ENCODE measurements at regions not wholly inside any gene's neighbourhood (a gene's known extent, or its start where the extent isn't known, plus 50 kb on each side); places are given as distances from the start of the nearest gene placed in this dataset.
"Not testable (repeated sequence)": the region's sequence is repeated elsewhere in the genome, so short reads cannot be mapped to it uniquely, and the experiment has no call there.

DNA sequence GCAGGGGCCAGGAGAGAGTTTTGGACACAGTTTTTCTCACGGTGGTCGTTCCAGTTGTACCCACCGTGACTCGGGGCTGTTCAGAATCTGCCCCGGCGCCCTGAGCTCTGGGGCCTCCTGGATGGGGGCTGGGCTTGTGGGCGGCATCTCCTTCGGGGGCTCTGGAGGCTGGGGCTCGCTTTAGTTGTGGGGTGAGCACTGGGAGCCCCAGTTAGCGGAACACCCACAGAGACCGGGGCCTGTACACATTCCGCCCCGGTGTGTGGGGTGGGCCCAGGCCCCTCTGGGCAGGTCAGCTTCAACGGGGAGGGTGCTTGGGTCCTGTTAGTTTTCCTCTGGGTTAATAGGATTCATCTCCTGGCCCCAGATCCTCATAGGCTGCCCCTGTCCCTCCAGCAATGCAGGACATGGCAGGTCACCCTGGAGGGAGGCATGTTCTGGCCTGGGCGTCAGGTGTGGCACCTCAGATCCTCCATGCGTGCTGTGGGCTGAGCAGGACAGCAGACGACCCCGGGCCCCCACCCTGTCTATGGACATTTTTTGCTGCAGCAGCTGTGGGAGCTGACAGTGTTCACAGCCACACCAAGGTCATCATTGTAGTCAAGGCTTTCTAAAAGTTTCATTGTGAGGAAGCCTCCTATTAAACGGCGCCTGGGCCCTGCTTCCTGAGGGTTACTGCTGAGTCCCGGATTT lies 393.2 kb downstream of the TMEM121 start:
- DNase-seq (ENCODE audit: low read depth), result no peak

DNA sequence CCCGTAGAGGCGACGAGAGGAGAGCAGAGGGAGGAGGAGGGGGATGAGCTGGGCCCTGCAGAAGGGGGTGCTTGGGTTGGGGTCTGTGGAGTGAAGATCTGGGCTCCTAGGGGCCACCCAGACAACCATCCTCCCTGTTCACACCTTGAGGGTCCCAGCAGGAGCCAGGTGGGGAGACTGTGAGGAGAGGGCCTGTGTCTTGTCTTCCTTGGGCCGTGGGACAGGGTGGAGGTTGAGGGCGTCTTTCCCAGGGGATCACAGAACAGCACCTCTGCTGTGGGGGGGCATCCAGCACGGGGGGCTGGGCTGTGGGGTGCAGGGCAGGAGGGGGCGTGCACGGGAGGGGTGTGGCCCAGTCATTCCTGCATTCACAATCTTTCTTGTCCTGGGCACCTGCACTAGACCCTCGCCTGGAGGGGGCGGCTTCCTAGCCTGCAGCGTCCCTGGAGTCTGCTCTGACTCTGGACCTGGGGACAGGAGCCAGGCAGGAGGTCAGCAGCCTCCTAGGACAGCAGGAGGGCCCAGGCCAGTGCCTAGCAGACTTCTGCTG lies 393.8 kb downstream of the TMEM121 start:
- DNase-seq (ENCODE audit: low read depth), result not testable (repeated sequence)

DNA sequence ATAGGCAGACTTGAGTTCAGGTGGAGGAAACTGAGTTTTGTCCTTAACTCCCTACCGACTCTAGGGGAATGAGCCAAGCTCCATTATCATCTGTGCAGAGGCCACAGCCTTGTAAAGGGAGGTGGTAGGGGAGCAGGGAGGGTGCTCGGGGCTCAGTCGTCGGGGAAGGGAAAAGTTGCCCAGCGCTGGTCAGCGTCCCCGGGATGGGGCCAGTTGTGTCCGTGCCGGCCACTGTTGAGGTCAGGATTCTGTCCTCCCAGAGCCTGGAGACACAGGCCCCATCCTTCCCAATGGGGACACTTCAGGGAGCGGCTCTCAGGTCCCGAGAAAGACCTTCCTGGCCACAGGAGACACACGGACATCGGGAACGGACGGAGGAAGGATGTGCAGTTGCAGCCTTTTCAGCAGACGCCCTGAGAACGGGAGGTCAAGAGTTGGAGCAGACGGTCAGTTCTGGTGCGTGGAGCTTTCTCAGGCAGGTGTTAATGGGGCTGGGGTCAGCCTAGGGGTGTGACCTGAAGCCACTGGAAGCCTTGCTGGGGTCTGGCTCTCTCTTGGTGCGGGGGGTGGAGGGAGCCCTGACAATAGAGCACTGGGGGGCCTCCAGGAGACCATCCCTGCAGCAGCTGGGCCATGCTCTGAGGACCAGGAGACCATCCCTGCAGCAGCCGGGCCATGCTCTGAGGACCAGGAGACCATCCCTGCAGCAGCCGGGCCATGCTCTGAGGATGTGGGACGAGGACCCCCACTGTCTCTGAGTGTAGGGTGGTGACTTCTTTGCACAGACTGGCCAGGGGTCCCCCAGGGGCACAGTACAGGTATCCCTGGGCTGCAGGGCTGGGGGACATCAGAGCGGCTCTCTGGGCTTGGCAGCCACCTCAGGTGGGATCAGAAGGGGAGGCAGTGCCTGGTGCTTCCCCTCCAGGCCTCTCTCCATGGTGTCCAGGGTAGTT lies 394.7 kb downstream of the TMEM121 start:
- DNase-seq (ENCODE audit: low read depth), result not testable (repeated sequence)

- not testable (repeated sequence) for DNase-seq (ENCODE audit: low read depth)
Measured at GRCh38 chr14:105921781-105922180, 395.4 kb downstream of the TMEM121 start.

DNA sequence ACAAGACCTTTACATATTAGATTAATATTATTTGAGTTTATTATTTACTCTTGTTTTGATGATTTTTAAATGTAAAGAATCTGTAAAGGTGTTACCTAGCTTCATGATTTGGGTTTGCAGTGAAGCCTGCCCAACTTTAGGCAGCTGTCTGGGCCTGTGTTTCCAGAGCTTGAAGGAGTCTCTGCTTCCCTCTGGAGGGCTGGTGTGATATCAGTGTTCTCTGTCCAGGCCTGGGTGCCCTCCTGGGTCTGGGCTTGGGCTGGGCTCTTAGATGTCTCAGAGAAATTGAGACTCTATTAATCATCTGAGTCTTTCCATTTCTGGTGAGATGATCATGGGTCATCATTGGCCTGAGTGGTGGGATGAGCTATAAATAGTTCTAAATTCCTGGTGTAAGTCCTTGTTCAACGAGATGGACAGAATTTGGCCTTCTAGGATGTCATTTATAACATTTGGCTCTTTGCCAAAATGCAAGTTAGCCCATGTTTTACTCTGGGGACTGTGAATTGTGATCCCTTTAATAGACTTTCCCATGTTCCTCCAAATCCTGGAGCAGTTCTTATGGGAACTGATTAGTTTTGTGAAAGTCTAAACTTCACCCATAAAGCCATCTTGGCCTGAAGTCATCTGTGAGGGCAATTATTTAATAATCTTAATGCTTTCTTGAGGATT lies 397.3 kb downstream of the TMEM121 start:
- DNase-seq (ENCODE audit: low read depth), result not testable (repeated sequence)

DNA sequence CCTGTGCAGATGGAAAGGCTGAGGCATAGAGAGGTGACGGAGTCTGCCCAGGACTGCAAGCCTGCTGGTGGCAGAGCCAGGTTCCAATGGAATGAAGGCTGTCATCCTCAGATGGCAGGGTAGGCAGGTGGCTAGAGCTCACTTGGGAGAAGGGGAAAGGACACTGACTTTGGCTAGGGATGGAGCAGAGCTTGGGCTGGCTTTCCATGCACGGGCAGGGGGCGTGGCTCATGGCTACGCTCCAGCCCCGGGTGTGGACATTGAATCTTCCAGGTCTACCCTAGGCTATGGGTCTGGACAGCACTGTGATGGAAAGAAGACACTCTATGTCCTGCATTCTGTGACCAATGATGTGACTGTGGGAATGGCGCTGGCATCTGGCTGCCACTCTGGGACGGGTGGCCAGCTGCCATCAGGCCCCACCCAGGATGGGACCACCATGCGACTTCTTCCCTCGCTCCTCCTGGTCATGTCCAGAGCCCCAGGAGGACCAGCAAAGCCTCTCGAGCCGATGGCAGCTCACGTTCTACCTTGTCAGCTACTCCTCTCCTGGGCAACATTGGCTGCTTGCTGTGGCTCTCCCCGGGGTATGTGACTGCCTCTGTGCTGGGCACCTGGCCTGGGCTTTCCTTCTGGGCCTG lies 398.7 kb downstream of the TMEM121 start:
- DNase-seq (ENCODE audit: low read depth), result no peak

GRCh38 chr14:105925615-105926372 lies 399.4 kb downstream of the TMEM121 start:
- no peak for DNase-seq (ENCODE audit: low read depth)

GRCh38 chr14:105926373-105927095 lies 400.2 kb downstream of the TMEM121 start:
- no peak for DNase-seq (ENCODE audit: low read depth)

- DNase-seq (ENCODE audit: low read depth), result no peak
Measured at GRCh38 chr14:105927096-105928060, 401.0 kb downstream of the TMEM121 start.

DNA sequence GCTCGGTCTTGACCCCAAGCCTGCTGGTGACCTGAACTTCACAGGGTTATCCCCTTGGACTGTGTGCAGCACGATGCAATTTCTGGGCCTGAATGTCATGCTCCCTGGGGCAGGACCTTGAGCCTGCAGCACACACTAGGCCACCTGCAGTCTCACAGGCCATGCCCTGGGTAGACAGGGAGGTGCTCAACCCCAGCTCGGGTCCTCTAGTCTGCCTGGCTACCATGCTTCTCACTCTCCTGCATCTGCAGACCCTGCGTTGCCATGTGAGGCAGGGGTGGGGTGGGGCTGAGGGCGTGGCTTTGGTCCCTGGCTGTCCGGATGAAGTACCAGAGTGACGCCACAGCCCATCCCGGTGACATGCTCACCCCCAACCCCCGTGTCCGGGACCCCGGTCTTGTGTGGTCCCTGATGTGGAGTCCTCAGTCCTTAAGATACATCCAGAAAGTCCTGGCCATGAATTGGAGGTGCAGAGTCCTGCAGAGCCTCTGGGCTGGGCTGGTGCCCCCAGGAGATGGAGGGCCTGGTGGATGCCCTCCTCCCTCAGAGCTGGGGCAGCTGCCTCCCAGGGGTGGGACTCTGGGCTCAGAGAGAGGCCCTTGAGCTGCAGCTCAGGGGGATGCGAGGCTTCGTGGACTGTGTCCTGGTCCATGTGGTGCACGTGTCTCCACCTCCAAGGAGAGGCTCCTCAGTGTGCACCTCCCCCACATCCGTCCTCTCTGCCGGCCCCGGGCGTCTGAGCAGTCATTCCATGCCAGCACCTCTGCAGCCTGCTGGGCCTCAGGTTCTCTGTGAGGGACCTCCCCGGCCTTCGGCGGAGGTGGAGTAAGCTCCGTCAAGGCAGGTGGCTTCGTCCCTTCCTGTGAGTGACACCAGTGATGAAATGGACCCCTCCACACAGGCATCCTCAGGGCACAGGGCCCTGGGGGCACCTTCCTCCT lies 402.1 kb downstream of the TMEM121 start:
- DNase-seq (ENCODE audit: low read depth), result not testable (repeated sequence)

- no peak for DNase-seq (ENCODE audit: low read depth)
Measured at GRCh38 chr14:105929327-105930081, 403.1 kb downstream of the TMEM121 start.

DNA sequence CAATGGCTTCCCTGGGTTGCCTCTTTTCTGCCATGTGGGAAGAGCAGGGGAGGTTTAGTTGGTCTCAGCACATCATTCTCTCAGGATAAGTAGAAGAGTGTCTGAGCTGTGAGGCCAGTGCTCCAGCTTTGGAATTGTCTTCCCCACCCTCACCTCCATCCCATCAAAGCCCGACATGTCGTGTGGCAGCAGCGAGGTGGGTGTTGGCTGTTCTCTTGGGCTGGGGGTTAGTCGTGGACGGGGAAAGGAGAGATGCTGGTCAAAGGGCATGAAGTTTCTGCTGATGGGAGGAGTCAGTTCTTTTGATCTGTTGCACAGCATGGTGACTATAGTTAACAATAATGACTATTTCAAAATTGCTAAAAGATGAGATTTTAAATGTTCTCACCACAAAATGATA lies 404.2 kb downstream of the TMEM121 start:
- no peak for DNase-seq (ENCODE audit: low read depth)

DNA sequence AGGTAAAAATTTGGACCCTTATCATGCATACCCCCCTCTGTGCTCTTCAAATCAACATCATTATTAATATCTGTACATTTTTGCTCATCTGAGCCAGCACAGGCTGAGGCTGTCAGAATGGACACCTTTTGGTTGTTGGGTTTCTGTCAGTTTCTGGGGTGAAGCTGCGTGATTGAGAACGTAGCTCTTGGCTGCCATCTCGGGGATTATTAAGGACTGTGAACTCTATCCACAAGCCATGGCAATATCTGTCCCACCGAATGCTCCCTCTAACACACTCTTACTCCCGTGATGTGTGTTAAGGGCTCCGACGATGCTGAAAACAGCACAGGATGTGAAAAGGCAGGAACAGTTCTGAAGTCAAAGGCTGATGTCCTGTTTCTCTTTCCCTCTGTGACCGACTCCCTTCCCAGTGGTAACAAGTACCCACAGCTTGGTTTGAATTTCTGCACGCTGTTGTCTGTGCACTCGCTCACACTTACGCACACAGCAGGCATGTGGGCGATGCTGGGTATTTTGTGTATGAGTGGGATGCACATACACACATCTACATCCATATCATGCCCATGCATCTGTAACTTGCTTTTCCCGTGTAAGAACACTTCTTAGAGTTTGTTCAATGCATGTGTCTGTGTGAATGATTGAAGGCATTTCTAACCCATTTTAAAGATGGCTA lies 405.6 kb downstream of the TMEM121 start:
- no peak for DNase-seq (ENCODE audit: low read depth)

GRCh38 chr14:105933238-105933637 lies 406.9 kb downstream of the TMEM121 start:
- DNase-seq (ENCODE audit: low read depth), result no peak

GRCh38 chr14:105935384-105935783 lies 409.0 kb downstream of the TMEM121 start:
- DNase-seq (ENCODE audit: low read depth), result no peak

GRCh38 chr14:105937253-105938054 lies 411.1 kb downstream of the TMEM121 start:
- DNase-seq (ENCODE audit: low read depth), result no peak
